SIG-M5 treated with dmso at 0.1 percent for 504 hours (cell line): ENCODE measurements at regions not wholly inside any gene's neighbourhood (a gene's known extent, or its start where the extent isn't known, plus 50 kb on each side); places are given as distances from the start of the nearest gene placed in this dataset.
"Not testable (repeated sequence)": the region's sequence is repeated elsewhere in the genome, so short reads cannot be mapped to it uniquely, and the experiment has no call there.

Experiments
- DNase-seq: peaks from one replicate; lab custom pipeline; 2025; ENCODE audit not compliant: unreplicated experiment; lab: John Stamatoyannopoulos, UW

DNA sequence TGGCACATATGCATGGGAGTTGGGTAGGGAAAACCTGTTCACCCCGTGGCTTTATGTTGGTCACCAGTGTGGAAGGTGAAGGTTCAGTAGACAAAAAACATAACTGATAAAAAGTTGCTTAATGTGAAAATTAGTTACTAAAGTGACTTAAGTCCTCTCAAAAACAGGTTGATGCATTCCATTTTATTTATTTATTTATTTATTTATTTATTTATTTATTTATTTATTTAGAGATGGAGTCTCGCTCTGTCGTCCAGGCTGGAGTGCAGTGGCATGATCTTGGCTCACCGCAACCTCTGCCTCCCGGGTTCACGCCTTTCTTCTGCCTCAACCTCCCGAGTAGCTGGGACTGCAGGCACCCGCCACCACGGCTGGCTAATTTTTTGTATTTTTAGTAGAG is 541.0 kb downstream of the DCDC2C start:
- DNase-seq, result not testable (repeated sequence)

DNA sequence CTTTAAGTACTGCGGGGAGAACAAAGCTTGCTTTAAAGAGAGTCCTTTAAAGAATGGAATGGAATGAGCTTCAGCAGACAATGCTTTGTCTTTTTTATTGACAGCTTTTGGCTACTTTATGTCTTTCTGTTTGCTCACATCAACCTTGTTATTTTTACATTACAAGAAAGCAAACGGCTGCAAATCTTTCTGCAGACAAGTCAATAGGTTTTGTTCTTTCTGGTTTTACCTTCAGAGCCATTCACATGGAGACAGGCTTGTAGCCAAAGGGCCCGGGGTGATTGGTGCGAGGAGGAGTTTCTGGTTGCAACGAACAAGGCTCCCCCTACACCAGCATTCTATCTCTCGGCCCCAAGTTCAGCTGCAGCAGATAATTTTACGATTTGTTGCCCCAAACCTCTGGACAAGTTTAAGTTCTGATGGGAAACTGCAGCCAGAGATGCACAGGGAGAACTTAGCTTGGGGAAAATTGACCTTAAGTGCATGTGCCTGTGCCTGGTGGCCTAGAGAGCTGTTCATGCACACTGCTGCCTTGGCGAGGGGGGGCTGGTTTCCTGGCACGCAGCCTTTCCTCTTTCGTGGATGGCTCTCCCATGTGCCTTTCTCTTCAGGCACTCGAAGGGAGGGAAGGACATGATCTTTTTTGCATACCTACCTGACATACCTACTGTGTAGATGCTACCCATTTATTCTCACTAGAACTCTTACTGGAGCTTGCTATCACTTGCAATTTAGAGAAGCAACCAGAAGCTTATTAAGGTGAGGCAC is 543.2 kb downstream of the DCDC2C start:
- no peak for DNase-seq

DNA sequence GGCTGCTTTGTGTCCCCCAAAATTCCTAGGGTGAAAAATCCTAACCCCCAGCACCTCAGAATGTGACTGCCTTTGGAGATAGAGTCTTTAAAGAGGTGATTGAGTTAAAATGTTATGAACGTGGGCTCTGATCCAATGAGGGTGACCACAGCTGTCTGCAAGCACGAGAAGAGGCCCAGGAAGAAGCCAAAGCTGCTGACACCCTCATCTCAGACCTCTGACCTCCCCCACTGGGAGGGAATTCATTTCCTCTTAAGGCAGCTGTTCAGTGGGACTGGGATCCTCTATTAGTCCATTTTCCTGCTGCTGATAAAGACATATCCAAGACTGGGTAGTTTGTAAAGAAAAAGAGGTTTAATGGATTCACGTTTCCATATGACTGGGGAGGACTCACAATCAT is 544.4 kb downstream of the DCDC2C start:
- DNase-seq, result no peak

DNA sequence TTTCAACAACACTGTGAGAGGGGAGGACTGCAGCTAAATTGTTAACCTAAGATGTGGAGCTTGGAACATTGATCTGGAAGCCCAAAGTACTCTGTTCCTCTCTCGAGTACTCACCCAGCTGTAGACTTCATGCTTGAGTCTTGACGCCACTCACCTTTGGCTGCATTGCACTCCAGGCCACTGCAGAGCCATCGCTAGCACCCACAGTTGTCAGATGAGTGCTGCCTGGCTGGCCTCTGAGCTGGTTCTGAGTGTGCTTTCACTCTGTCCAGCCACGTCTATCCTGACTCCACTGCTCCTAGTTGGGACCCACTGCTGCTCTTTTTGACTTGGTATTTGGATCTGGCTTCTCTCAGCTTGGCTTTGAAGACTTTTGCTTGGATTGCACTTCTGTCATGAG is 552.1 kb downstream of the DCDC2C start:
- DNase-seq, result no peak

DNA sequence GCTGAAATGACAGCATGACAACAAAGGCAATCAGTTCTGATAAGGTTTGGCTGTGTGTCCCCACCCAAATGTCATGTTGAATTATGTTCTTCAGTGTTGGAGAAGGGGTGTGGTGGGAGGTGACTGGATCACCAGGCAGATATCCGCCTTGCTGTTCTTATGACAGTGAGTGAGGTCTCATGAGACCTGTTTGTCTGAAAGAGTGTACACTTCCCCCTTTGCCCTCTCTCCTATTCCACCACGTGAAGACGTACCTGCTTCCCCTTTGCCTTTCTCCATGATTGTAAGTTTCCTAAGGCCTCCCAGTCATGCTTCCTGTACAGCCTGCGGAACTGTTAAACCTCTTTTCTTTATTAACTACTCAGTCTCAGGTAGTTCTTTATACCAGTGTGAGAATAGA is 553.0 kb downstream of the DCDC2C start:
- no peak for DNase-seq

DNA sequence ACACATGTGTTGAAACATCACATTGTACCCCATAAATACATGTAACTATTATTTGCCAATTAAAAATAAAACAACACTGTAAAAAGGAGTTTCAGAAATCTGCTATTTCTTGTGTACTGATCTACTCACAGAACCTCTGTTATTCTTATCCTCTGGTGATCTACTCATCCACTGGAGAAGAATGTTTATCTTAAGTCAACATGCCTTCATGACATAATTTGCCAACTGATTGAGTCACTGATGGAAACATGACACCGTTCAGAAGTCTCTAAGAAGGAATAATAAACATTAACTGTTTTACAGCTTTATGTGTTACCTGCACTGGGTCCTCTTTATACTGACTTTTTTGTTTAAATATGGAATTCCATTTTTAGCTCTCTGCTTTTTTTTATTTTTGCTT is 555.2 kb downstream of the DCDC2C start:
- no peak for DNase-seq

DNA sequence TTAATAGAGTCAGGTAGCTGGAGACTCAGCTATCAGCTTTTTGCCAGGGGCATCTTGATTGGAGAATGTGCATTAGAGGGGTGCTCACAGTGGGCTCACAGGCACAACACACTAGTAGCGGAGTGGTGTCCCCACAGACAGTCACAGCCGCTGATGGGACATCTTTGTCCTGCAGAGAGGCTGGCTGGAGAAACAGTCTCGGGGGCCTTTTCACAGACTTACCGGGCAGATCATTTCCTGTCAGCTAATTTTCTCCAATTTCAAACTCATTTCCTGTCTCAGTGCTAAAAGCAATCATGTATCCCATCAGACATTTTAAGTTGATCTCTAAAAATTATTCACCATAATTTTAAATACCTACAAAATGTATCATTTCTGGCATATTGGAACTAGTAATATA is 562.6 kb downstream of the DCDC2C start:
- DNase-seq, result no peak

DNA sequence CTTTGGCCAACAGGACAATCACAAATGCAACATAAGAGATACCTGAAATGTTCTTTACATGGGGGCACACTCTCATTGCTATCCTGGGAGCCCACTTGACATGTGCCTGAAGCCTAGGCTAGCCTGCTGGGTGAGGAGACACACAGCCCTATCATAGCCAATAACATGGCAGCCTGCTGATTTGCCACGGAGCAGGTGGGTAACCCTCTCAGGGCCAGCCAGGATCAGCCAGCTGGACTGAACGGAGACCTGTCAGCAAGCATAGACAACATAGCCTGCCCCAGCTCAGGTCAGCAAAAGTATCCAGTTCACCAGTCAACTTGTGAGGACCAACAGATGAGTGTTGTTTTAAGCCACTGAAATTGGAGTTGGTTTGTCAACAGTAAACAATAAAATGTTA is 566.5 kb downstream of the DCDC2C start:
- DNase-seq, result no peak

DNA sequence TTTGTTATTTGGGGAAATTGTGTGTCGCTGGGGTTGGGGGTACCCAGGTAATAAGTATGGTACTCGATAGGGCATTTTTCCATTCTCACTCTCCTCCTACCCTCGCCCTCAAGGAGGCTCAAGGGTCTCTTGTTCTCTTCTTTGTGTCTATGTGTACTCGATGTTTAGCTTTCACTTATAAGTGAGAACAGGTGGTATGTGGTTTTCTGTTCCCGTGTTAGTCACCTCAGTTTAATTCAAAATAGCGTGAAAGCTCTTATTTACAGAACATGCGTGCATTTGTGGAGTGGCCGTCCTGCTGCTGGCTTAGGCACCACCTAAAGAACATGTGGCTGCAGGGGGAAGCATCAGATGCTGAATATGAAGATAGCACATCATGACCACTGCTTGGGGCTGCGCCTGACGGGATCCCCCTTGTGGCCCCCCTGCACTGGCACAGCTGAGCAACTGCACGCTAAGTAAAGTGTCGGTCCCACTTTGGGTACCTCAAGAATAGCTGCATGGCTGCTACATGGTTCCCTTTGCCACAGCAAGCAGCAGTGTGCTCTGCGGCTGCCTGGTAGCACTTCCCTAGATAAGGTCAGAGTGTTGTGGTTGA is 569.0 kb downstream of the DCDC2C start:
- DNase-seq, result no peak

DNA sequence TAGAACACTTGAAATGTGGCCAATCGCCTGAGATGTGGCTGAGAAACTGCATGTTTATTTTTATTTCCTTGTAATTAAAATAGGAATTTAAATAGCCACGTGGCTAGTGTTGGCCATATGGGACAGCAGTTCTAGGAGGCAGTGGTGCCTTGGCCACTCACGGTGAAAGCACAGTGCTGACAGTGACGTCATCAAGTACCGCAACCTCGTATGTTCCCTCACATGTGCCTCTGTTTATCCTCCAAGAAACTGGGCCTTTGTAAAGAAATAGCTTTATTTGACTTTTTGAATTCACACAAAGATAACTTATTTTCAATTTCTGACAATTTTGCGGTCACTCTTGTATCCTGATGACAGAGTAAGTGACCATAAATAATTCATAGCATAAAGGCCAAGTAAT is 575.0 kb downstream of the DCDC2C start:
- DNase-seq, result no peak

DNA sequence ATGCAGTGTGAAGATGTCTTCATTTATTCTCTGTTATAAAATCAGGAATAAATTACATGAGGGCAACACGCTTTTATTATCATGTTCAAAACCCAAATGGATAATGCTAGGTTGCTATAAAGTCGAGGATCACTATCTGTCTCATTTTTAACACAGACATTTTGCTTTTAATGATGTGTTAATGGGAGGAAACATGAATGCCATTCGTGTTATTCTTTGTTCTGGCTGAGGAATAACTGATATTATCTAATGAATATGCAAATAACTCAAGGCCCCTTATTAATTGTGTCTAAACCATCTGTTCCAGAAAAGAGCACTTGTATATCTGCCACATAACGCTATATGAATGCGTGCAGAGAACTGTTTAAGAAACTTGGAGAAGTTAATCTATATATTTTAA is 576.1 kb downstream of the DCDC2C start:
- no peak for DNase-seq

DNA sequence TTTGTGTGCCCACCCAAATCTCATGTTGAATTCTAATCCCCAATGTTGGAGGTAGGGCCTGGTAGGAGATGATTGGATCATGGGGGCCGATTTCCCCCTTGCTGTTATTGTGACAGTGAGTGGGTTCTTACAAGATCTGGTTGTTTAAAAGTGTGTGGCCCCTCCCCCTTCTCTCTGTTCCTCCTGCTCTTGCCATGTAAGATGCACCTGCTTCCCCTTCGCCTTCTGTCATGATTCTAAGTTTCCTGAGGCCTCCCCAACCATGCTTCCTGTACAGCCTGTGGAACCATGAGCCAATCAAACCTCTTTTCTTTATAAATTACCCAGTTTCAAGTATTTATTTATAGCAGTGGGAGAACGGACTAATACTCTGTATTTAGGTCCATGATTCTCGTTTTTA is 588.1 kb downstream of the DCDC2C start:
- peak; percentile 1 for DNase-seq

DNA sequence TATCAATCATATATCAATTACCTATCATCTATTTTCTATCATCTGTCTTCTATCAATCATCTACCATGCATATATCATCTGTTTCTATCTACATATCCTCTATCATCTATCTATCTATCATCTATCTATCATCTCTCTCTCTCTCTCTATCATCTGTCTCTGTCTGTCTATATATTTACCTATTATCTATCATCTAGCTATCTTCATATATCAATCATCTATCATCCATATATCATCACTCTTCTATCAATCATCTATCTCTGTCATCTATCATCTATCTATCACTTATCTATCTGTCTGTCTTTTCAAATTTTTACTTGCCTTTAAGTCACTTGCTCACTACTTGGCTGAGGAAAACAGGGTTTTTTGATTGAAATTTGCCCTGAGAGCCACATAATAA is 592.3 kb downstream of the DCDC2C start:
- DNase-seq, result no peak

DNA sequence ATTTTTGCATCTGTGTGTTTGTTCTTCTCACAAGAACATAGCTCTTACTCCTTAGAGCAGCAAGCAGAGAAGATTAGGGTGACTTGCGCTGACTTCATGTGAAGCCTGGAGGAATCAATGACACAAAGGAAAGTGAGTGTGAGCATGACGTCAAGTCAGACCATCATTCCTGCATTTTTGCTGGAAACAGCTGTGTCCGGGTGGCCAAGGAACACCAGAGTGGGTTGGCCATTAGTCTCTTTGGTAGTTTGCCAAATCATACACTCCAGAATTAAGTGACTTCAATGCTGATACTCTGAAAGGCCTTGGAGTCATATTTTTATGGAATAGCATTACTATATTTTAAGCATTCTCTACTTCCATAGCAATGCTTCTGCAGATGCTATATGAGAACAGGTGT is 597.2 kb downstream of the DCDC2C start:
- DNase-seq, result no peak

DNA sequence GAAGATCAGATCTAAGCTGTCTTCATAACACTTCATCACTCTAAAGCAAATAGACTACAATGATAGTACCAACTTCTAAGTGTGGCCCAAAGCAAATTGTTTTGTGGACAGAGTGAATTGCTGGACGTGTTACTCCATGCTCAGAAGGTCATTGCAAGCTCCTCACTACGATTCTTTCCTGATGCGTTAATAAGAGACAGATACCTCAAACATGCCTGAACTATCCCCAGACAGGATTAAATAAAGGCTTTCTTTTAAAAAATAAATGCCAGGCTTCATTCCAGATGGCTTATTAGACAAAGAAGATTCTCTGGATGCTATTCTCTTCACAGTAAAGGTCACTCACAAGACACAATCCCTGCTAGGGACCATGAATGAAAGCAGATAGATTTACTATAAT is 621.2 kb downstream of the DCDC2C start:
- no peak for DNase-seq

DNA sequence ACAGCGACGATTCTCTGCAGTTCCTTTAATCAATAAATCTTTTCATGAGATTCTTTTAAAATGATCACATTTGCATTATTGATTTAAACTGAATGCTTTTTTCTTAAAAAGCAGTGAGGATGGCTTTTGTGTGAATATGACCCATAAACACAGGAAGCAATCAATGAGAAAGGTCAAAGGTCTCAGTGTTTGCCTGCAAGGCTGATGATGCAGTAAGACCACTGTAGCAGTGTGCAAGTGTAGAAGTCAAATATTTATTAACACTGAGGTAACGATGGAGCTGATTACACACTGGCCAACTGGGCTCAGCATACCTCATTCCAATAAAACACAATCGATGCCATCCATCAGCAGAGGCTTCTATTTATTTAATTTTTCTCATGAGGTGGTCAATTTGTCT is 633.5 kb downstream of the DCDC2C start:
- DNase-seq, result no peak

DNA sequence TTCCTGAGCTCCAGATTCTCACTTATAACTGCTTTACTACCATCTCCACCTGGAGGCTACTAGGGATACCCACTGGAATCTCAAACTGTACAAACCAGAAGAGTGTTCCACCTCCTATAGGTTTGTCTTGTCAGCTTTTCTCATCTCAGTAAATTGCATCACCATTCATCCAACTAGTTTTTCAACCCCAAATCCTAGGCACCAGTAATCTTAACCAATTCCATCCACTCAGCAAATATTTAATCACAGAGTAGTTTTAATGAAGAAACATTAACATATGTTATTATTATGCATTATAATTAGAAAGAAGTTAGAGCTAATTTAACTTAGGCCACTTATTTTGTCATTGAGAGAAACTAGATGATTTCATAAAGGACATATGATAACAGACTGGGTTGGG is 635.0 kb downstream of the DCDC2C start:
- DNase-seq, result no peak

DNA sequence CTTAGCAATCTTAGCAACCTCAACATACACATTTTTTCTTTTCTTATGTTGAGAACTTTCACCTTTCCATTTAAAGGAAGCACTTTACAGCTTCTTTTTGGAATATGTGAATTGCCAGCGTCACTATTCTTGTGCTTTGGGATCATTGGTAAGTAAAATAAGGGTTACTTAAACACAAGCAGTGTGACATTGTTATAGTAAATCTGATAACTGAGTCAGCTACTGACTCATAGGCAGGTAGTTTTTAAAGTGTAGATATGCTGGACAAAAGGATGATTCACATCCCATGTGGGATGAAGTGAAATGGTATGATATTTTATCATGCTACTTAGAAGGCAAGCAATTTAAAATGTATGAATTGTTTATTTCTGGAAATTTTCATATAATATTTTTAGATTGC is 637.2 kb downstream of the DCDC2C start:
- no peak for DNase-seq

DNA sequence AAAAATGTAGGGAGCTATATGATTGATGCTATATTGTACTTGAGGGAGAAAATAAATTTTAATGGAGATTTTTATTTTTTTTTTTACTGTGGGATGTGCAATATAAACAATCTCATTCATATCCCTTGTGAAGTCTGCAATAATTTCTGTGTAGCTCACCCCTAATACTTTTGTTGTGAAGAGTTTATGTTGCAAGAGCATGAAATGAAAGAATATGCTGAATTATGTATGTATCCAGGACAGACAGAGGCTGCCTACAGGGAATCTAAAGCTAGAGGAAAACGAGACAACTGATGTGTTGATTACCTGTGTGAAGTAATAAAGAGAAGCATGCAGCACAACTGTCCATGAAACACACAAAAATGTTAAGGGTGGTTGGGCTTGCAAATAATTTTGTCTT is 643.3 kb downstream of the DCDC2C start:
- no peak for DNase-seq

DNA sequence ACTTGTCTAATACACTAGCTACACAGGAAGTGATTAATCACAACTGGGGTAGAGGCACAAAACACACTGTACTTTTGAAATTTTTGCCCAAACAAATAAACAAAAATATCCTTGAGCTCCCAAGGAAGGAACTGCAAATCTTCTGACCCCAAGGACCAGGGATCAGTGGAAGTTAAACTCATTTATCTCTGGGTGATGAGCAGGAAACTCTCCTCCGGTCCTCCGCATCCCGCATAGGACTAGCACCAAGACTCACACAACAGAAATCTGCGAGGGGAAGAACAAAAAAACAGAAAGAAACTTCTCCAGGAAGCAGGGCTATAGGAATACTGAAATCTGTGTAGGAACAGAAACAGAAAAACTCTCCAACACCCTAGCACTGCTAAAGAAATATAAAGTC is 650.3 kb downstream of the DCDC2C start:
- no peak for DNase-seq

DNA sequence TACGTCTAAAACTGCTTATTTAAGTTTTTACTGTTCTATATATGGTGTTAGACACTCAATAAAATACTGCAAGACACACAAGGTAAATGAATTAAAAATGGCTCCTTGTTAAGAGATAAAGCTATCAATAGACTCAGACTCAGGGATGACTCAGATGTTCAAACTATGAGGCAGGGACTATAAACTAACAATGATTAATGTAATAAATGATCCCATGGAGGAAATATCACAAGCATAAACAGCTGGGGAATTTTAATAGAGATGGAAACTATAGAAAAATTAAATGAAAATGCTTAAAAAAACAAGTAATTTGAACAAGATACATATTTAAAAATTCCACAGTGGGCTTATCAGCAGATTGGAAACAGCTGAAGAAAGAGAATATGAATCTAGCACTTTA is 650.8 kb downstream of the DCDC2C start:
- DNase-seq, result no peak

DNA sequence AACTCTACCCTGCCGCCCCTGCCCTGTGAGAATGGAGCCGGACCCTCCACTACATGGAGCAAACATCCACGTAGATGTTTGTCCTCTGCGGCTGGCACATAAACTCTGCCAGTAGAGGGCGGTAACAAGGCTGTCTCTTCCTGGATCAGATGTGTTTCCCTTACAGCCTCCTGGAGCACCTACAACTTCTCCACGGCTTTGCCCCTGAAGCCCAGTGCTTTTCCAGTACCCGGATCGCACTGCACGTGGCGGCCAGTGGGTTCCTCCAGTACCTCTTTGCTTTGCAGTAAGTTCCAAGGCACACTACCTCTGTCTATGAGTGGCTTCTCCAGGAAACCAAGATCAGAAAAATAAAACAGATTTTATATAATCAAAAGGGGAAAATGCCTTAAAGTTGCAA is 651.3 kb downstream of the DCDC2C start:
- peak; percentile 7 for DNase-seq

DNA sequence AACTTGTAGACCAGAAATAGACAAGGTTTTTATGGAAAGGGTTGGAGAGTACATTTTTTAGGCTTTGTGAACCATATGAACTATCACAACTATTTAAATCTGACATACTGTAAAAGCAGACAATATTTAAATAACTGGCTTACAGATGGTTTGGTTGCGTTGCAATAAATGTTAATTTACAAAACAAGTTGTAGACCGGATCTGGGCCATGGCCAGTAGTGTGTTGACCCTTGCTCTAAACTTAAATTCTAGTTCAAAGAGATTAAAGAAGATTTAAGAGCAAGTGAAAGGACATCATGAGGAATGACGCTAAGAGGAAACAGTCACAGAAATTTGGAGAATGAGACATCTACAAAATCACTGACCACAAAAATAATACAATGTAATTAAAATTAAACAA is 652.7 kb downstream of the DCDC2C start:
- no peak for DNase-seq
